ENCODE measurements at regions not wholly inside any gene's neighbourhood (a gene's known extent, or its start where the extent isn't known, plus 50 kb on each side); places are given as distances from the start of the nearest gene placed in this dataset.

- Histone ChIP-seq H3K9me3 (ENCODE audit: control insufficient read depth, insufficient read depth, low read depth, low read length) (no peaks in the 10 kb centered on the region), H3K27me3 (ENCODE audit: control insufficient read depth, insufficient read depth, low read length) (no peaks in the 10 kb centered on the region), H3K27ac (ENCODE audit: low read length) (no peak overlapping the region), H3K4me1 (ENCODE audit: control insufficient read depth, insufficient read depth, low read length) (no peaks in the 10 kb centered on the region), H3K4me3 (ENCODE audit: low read depth in 2 of 2, low read length in 2 of 2) (no peak overlapping the region), H3K36me3 (ENCODE audit: control insufficient read depth, insufficient read depth, low read length) (no peaks in the 10 kb centered on the region)
- no TSS peak for BruUV-seq (replicated peaks)
- in situ Hi-C loops (cut with HindIII; ENCODE audit: low pct_unique_long_range_greater_than_20kb, low sequenced_read_pairs) = no loop called here
- ATAC-seq = no peak
- TF ChIP-seq TCF7L2 (IDR thresholded peaks at IDR 0.05; ENCODE audit: low read depth, low read length) (no peak), SIN3A (IDR thresholded peaks at IDR 0.05; ENCODE audit: borderline replicate concordance, insufficient read depth, low read depth, low read length) (no peak), CTCF (IDR thresholded peaks at IDR 0.05) (no peak), REST (IDR thresholded peaks at IDR 0.05; ENCODE audit: insufficient read depth in 1 of 2, low read depth in 2 of 2, low read length in 1 of 2) (no peak), POLR2AphosphoS5 (IDR thresholded peaks at IDR 0.05; ENCODE audit: low read depth, low read length) (no peak)
- DNase-seq (ENCODE audit: low read depth, low spot score) = no peak
- ChIA-PET POLR2A (interaction anchor here (0.5 kb wide), 1 partner anchor 22 kb away, joined by 3 read pairs; no protein-coding TSS in a partner anchor), CTCF (no interaction called here)
- intact Hi-C loops (cut with micrococcal nuclease; ENCODE audit: unreplicated experiment) = no loop called here
These were observed 137.7 kb upstream of the SMIM23 start for GRCh38 chr5:171647904-171648260.

GRCh38 chr5:171648279-171649074 is 137.1 kb upstream of the SMIM23 start:
- H3K27ac ChIP-seq (ENCODE audit: low read length) = no peak overlapping the region
- ChIA-PET POLR2A (no interaction called here), CTCF (no interaction called here)
- ATAC-seq = no peak
- H3K9me3 ChIP-seq (ENCODE audit: control insufficient read depth, insufficient read depth, low read depth, low read length) = no peaks in the 10 kb centered on the region; the same call in 1 of the 2 replicates
- intact Hi-C loops (cut with micrococcal nuclease; ENCODE audit: unreplicated experiment) (no loop called here), in situ Hi-C loops (cut with HindIII; ENCODE audit: low pct_unique_long_range_greater_than_20kb, low sequenced_read_pairs) (no loop called here)
- no peaks in the 10 kb centered on the region for H3K36me3 ChIP-seq (ENCODE audit: control insufficient read depth, insufficient read depth, low read length)
- BruUV-seq (replicated peaks) = no TSS peak
- no peaks in the 10 kb centered on the region for H3K4me1 ChIP-seq (ENCODE audit: control insufficient read depth, insufficient read depth, low read length)
- TF ChIP-seq TCF7L2 (IDR thresholded peaks at IDR 0.05; ENCODE audit: low read depth, low read length) (no peak), CTCF (IDR thresholded peaks at IDR 0.05) (no peak), POLR2AphosphoS5 (IDR thresholded peaks at IDR 0.05; ENCODE audit: low read depth, low read length) (no peak)
- DNase-seq (ENCODE audit: low read depth, low spot score) = no peak
- H3K27me3 ChIP-seq (ENCODE audit: control insufficient read depth, insufficient read depth, low read length) = no peaks in the 10 kb centered on the region
- no peak overlapping the region for H3K4me3 ChIP-seq (ENCODE audit: low read depth in 2 of 2, low read length in 2 of 2)

All from Panc1 (cell line).